ENCODE measurements at regions not wholly inside any gene's neighbourhood (a gene's known extent, or its start where the extent isn't known, plus 50 kb on each side); places are given as distances from the start of the nearest gene placed in this dataset.

DNA sequence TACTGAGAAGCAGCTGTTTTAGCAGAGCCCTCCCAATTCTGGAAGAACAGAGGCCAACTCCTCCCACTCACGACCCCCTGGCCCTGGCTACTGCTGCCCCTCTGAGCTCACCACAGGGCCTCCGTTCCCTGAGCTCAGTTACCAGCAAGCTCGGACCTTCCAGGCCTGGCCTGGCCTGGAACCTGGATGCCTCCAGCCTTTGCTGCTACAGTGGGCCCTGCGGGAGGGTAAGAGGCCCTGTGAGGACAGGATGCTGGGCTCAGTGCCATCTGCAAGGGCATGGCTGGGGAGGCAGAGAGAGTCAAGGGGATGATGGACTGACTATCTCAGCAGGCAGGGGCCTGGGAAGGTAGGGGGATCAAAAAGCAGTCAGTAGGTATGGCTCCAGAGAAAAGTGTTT, 209.9 kb upstream of the NCAM1 start:
- ATAC-seq (no peak), DNase-seq (ENCODE audit: low read depth, low spot score) (no peak)
- no peak overlapping the region for H3K4me3 ChIP-seq (replicated peaks in 1 of 2; ENCODE audit: low read depth in 1 of 2, low read length in 2 of 2)
- H4K20me1 ChIP-seq (ENCODE audit: insufficient read depth), result no peaks in the 10 kb centered on the region
- no peaks in the 10 kb centered on the region for H3K9me3 ChIP-seq (ENCODE audit: control insufficient read depth in 1 of 2, insufficient read depth in 1 of 2, low read depth in 1 of 2, low read length in 2 of 2)
- H3K27me3 ChIP-seq (ENCODE audit: insufficient read depth, low read length), result peaks cover 67% of the 10 kb centered on the region
- H3K4me1 ChIP-seq (ENCODE audit: control insufficient read depth in 1 of 2, insufficient read depth in 2 of 2, low read length in 2 of 2), result no peaks in the 10 kb centered on the region
- RAD21 ChIA-PET (ENCODE audit: low non-redundant PET in 1 of 2, low total read pairs in 2 of 2, uncharacterized antibody in 2 of 2, unreplicated experiment in 2 of 2), result no interaction called here
- no peak overlapping the region for H3K27ac ChIP-seq (ENCODE audit: low read depth, low read length)
- CTCF ChIA-PET, result no interaction called here
- H3K9ac ChIP-seq (ENCODE audit: low read length), result no peak overlapping the region
- no peak for TF ChIP-seq ZFX (IDR thresholded peaks at IDR 0.05)
- no peak for TF ChIP-seq SIN3A (IDR thresholded peaks at IDR 0.05; ENCODE audit: low read depth)
- TF ChIP-seq POLR2AphosphoS5 (IDR thresholded peaks at IDR 0.05; ENCODE audit: low read depth, low read length), result no peak
- TF ChIP-seq CEBPB (IDR thresholded peaks at IDR 0.05; ENCODE audit: low read depth), result no peak
- TF ChIP-seq YY1 (IDR thresholded peaks at IDR 0.05; ENCODE audit: extremely low read depth, insufficient replicate concordance, low read depth, low read length), result no peak
- no peak for TF ChIP-seq SRF (IDR thresholded peaks at IDR 0.05; ENCODE audit: low read depth)
- TF ChIP-seq CBX3 (IDR thresholded peaks at IDR 0.05; ENCODE audit: low read depth), result no peak
- no peak for TF ChIP-seq JUND (IDR thresholded peaks at IDR 0.05)
- no peak for TF ChIP-seq EZH2 (IDR thresholded peaks at IDR 0.05)
- no peak for TF ChIP-seq POLR2A (IDR thresholded peaks at IDR 0.05; ENCODE audit: borderline replicate concordance, extremely low read depth, insufficient read depth, insufficient read length)
- TF ChIP-seq, protein P1, sequence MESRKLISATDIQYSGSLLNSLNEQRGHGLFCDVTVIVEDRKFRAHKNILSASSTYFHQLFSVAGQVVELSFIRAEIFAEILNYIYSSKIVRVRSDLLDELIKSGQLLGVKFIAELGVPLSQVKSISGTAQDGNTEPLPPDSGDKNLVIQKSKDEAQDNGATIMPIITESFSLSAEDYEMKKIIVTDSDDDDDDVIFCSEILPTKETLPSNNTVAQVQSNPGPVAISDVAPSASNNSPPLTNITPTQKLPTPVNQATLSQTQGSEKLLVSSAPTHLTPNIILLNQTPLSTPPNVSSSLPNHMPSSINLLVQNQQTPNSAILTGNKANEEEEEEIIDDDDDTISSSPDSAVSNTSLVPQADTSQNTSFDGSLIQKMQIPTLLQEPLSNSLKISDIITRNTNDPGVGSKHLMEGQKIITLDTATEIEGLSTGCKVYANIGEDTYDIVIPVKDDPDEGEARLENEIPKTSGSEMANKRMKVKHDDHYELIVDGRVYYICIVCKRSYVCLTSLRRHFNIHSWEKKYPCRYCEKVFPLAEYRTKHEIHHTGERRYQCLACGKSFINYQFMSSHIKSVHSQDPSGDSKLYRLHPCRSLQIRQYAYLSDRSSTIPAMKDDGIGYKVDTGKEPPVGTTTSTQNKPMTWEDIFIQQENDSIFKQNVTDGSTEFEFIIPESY (IDR thresholded peaks at IDR 0.05; ENCODE audit: extremely low read depth, insufficient replicate concordance, low read length), result no peak
- no peak for TF ChIP-seq EGR1 (IDR thresholded peaks at IDR 0.05; ENCODE audit: low read depth)
- TF ChIP-seq, protein P2, sequence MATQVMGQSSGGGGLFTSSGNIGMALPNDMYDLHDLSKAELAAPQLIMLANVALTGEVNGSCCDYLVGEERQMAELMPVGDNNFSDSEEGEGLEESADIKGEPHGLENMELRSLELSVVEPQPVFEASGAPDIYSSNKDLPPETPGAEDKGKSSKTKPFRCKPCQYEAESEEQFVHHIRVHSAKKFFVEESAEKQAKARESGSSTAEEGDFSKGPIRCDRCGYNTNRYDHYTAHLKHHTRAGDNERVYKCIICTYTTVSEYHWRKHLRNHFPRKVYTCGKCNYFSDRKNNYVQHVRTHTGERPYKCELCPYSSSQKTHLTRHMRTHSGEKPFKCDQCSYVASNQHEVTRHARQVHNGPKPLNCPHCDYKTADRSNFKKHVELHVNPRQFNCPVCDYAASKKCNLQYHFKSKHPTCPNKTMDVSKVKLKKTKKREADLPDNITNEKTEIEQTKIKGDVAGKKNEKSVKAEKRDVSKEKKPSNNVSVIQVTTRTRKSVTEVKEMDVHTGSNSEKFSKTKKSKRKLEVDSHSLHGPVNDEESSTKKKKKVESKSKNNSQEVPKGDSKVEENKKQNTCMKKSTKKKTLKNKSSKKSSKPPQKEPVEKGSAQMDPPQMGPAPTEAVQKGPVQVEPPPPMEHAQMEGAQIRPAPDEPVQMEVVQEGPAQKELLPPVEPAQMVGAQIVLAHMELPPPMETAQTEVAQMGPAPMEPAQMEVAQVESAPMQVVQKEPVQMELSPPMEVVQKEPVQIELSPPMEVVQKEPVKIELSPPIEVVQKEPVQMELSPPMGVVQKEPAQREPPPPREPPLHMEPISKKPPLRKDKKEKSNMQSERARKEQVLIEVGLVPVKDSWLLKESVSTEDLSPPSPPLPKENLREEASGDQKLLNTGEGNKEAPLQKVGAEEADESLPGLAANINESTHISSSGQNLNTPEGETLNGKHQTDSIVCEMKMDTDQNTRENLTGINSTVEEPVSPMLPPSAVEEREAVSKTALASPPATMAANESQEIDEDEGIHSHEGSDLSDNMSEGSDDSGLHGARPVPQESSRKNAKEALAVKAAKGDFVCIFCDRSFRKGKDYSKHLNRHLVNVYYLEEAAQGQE (IDR thresholded peaks at IDR 0.05; ENCODE audit: low read depth), result no peak
- no peak for TF ChIP-seq EZH2phosphoT487 (IDR thresholded peaks at IDR 0.05; ENCODE audit: borderline replicate concordance)
- no peak for TF ChIP-seq RAD21 (IDR thresholded peaks at IDR 0.05; ENCODE audit: low read depth)
- TF ChIP-seq FOSL1 (IDR thresholded peaks at IDR 0.05; ENCODE audit: low read depth), result no peak
- no peak for TF ChIP-seq ZNF274 (IDR thresholded peaks at IDR 0.05; ENCODE audit: low read depth, low read length)
- no peaks in the 10 kb centered on the region for H3K36me3 ChIP-seq (ENCODE audit: control insufficient read depth in 1 of 2, insufficient read depth in 2 of 2, low read length in 2 of 2)
- POLR2A ChIA-PET, result no interaction called here
- BruUV-seq (replicated peaks), result no TSS peak
- no peaks in the 10 kb centered on the region for H3K79me2 ChIP-seq (ENCODE audit: insufficient read depth, low read length)
- H3K9me2 ChIP-seq (ENCODE audit: insufficient read depth), result no peaks in the 10 kb centered on the region
- H3K4me2 ChIP-seq (ENCODE audit: low read length), result no peak overlapping the region
- intact Hi-C loops (cut with micrococcal nuclease), result no loop called here
- H2AFZ ChIP-seq (ENCODE audit: low read depth, low read length, poor library complexity, severe bottlenecking), result no peak overlapping the region

All from HCT116 (cell line).